K562 (cell line): ENCODE measurements at regions not wholly inside any gene's neighbourhood (a gene's known extent, or its start where the extent isn't known, plus 50 kb on each side); places are given as distances from the start of the nearest gene placed in this dataset.
A peak's percentile ranks its signal among the peaks of the same experiment; 100 is the strongest.

Experiments used
- ATAC-seq: fragments of 200-7000 bp; cut with Tn5 transposase; 3 replicates; pipeline ENCODE4 v1.9.1; 2020; ENCODE audit warnings: moderate library complexity
- BruUV-seq: library from RNA; stranded (reverse); fragments of 400-500 nt; replicated peaks from 2 replicates; lab custom pipeline; 2021; lab: Mats Ljungman, UMichigan
- CTCF ChIA-PET: fragments of 300-600 bp; formaldehyde crosslinking; extraction: SDS; loops from one replicate; lab custom pipeline; 2021; ENCODE audit warnings: low intra/inter-chr PET ratio; lab: Yijun Ruan, JAX
- POLR2A ChIA-PET: fragments of 300-600, 350-650 bp; sonication (Branson Sonifier 250); formaldehyde crosslinking; extraction: SDS; loops from one replicate; lab custom pipeline; 2021; ENCODE audit warnings: antibody characterized with exemption, inconsistent platforms; lab: Yijun Ruan, JAX
- DNase-seq, 4 experiments: peaks; one replicate each; pipeline versions ENCODE4 v3.0.0 to v3.0.0-alpha.2; 2011 to 2018; ENCODE audit warnings: low spot score in 3 of 4, mixed read lengths in 3 of 4; ENCODE audit errors: extremely low read depth in 1 of 4
- FAIRE-seq: peaks from 2 replicates; lab custom pipeline; 2011; peaks lifted over from hg19 to GRCh38; lab: Jason Lieb, UNC
- H2AFZ ChIP-seq: 2 replicates; pipeline ENCODE4 v1.6.0; 2011; ENCODE audit warnings: low read depth, low read length, control low read depth, inconsistent platforms
- H3K27ac ChIP-seq: fragments of 200-600 bp; 3 replicates; pipeline ENCODE4 v1.8.0; 2011; ENCODE audit warnings: low read depth, mild to moderate bottlenecking, control low read depth, inconsistent platforms, low read length, moderate library complexity, mixed read lengths; ENCODE audit errors: extremely low read depth
- H3K27me3 ChIP-seq, 2 experiments: fragments of 300-600 bp in 1 of 2; 2 replicates in 1 of 2; 3 replicates in 1 of 2; pipeline versions ENCODE4 v1.6.0 to v1.8.0; 2011; ENCODE audit warnings: inconsistent platforms in 2 of 2, low read length in 2 of 2, mild to moderate bottlenecking in 1 of 2, mixed read lengths in 1 of 2, moderate library complexity in 1 of 2; ENCODE audit not compliant: control insufficient read depth in 2 of 2, insufficient read depth in 2 of 2
- H3K36me3 ChIP-seq: fragments of 300-600 bp; 3 replicates; pipeline ENCODE4 v1.8.0; 2011; ENCODE audit warnings: mild to moderate bottlenecking, low read length, inconsistent platforms; ENCODE audit not compliant: control insufficient read depth, insufficient read depth
- H3K4me1 ChIP-seq, 2 experiments: fragments of 200-600 bp in 1 of 2; replicated peaks in 1 of 2; 2 replicates in 1 of 2; 3 replicates in 1 of 2; pipeline versions ENCODE4 v1.5.1 to v1.8.0; 2011; ENCODE audit warnings: inconsistent platforms in 2 of 2, low read length in 2 of 2, mild to moderate bottlenecking in 1 of 2, mixed read lengths in 1 of 2, moderate library complexity in 1 of 2; ENCODE audit not compliant: control insufficient read depth in 2 of 2, insufficient read depth in 2 of 2
- H3K4me2 ChIP-seq: 2 replicates; pipeline ENCODE4 v1.6.1; 2011; ENCODE audit warnings: low read length, control low read depth, inconsistent platforms, mixed read lengths; ENCODE audit not compliant: insufficient read depth
- H3K4me3 ChIP-seq: fragments of 200-600 bp; sonication (generic), shearing (Covaris generic); 2 replicates; pipeline ENCODE4 v1.5.1; 2016; ENCODE audit warnings: control low read depth, inconsistent platforms
- H3K79me2 ChIP-seq: fragments of 200-600 bp; 3 replicates; pipeline ENCODE4 v1.8.0; 2011; ENCODE audit warnings: low read length, inconsistent platforms; ENCODE audit not compliant: control insufficient read depth, insufficient read depth
- H3K9ac ChIP-seq, 2 experiments: 2 replicates each; pipeline versions ENCODE4 v1.6.0 to v1.6.1; 2011; ENCODE audit warnings: low read depth in 2 of 2, low read length in 2 of 2, control low read depth in 1 of 2, inconsistent platforms in 1 of 2, mild to moderate bottlenecking in 1 of 2, mixed read lengths in 1 of 2; ENCODE audit not compliant: insufficient read depth in 1 of 2
- H3K9me1 ChIP-seq: one replicate; pipeline ENCODE4 v1.6.0; 2011; ENCODE audit warnings: inconsistent platforms, mild to moderate bottlenecking, low read length, moderate library complexity; ENCODE audit not compliant: control insufficient read depth, insufficient read depth
- H3K9me3 ChIP-seq: replicated peaks from 2 replicates; pipeline ENCODE4 v1.5.1; 2011; ENCODE audit warnings: low read depth, low read length, inconsistent platforms; ENCODE audit not compliant: control insufficient read depth, insufficient read depth
- H4K20me1 ChIP-seq: replicated peaks from 2 replicates; pipeline ENCODE4 v1.6.1; 2011; ENCODE audit warnings: low read length, inconsistent platforms, mixed read lengths; ENCODE audit not compliant: control insufficient read depth, insufficient read depth
- ATF7 ChIP-seq: fragments of 450-650 bp; IDR thresholded peaks from 2 replicates; pipeline ENCODE4 v1.7.1; 2014; ENCODE audit warnings: mild to moderate bottlenecking, moderate library complexity
- CCNT2 ChIP-seq: IDR thresholded peaks from 2 replicates; pipeline ENCODE4 v1.6.1; 2011; ENCODE audit warnings: borderline replicate concordance, low read depth, mild to moderate bottlenecking, moderate library complexity, mixed read lengths, low read length; ENCODE audit not compliant: insufficient read length; ENCODE audit errors: extremely low read depth
- PURB ChIP-seq: sonication (generic); formaldehyde crosslinking; IDR thresholded peaks from 2 replicates; pipeline ENCODE4 v1.9.0; 2021; ENCODE audit warnings: low read depth, mild to moderate bottlenecking, missing genetic modification reagents
- RBM17 ChIP-seq: fragments of 200-400 bp; formaldehyde crosslinking; IDR thresholded peaks from 2 replicates; pipeline ENCODE4 v1.6.1; 2017; ENCODE audit warnings: low read depth, mild to moderate bottlenecking, low read length, borderline replicate concordance
- SREBF2 ChIP-seq: sonication (generic); formaldehyde crosslinking; IDR thresholded peaks from 2 replicates; pipeline ENCODE4 v1.4.0; 2020; ENCODE audit warnings: mild to moderate bottlenecking, missing genetic modification reagents
- ZNF253 ChIP-seq: fragments of 250-450 bp; sonication (Bioruptor Pico); conservative IDR thresholded peaks from 2 replicates; pipeline ENCODE4 v1.6.1; 2021; ENCODE audit warnings: mild to moderate bottlenecking
- WGBS: fragments of 100-300 bp; shearing (Covaris generic); methylation state at CpG from one replicate; pipeline ENCODE4 v1.1.6; 2016; ENCODE audit warnings: low coverage, mixed read lengths; ENCODE audit not compliant: insufficient coverage; ENCODE audit errors: missing lambda C conversion rate; 5-methylcytosine and 5-hydroxymethylcytosine counted together
- in situ Hi-C: fragments of 300-500 bp; cut with MboI; formaldehyde crosslinking; loops from 4 replicates; pipeline ENCODE4 v1.15.0; 2018; ENCODE audit warnings: inconsistent platforms, mixed read lengths
- intact Hi-C: fragments of 100-400 bp; cut with micrococcal nuclease; formaldehyde crosslinking; loops from 2 replicates; pipeline ENCODE4 v1.14.2; 2022
- TF ChIP-seq, protein P1 (sequence below): fragments of 450-650 bp; IDR thresholded peaks from 2 replicates; pipeline ENCODE4 v1.7.0; 2016; ENCODE audit warnings: borderline replicate concordance
- TF ChIP-seq, protein P2 (sequence below), 2 experiments: fragments of 150-350 bp in 1 of 2; IDR thresholded peaks; 2 replicates each; pipeline ENCODE4 v1.6.1; 2012 to 2016; ENCODE audit warnings: low read depth in 2 of 2, low read length in 2 of 2, mild to moderate bottlenecking in 1 of 2, moderate library complexity in 1 of 2
- TF ChIP-seq, protein P3 (sequence below), 2 experiments: fragments of 450-650 bp in 1 of 2; sonication (generic) in 1 of 2; formaldehyde crosslinking in 1 of 2; IDR thresholded peaks in 1 of 2; conservative IDR thresholded peaks in 1 of 2; 2 replicates each; pipeline versions ENCODE4 v1.6.1 to v1.8.1; 2016 to 2023; ENCODE audit warnings: mild to moderate bottlenecking in 2 of 2, moderate library complexity in 2 of 2, inconsistent platforms in 1 of 2, missing genetic modification reagents in 1 of 2
- TF ChIP-seq, protein P4 (sequence below), 2 experiments: IDR thresholded peaks in 1 of 2; conservative IDR thresholded peaks in 1 of 2; 2 replicates each; pipeline ENCODE4 v1.6.1; 2016; ENCODE audit warnings: low read depth in 2 of 2, mild to moderate bottlenecking in 1 of 2, missing compliant biosample characterization in 1 of 2, missing genetic modification characterization in 1 of 2, moderate library complexity in 1 of 2

DNA sequence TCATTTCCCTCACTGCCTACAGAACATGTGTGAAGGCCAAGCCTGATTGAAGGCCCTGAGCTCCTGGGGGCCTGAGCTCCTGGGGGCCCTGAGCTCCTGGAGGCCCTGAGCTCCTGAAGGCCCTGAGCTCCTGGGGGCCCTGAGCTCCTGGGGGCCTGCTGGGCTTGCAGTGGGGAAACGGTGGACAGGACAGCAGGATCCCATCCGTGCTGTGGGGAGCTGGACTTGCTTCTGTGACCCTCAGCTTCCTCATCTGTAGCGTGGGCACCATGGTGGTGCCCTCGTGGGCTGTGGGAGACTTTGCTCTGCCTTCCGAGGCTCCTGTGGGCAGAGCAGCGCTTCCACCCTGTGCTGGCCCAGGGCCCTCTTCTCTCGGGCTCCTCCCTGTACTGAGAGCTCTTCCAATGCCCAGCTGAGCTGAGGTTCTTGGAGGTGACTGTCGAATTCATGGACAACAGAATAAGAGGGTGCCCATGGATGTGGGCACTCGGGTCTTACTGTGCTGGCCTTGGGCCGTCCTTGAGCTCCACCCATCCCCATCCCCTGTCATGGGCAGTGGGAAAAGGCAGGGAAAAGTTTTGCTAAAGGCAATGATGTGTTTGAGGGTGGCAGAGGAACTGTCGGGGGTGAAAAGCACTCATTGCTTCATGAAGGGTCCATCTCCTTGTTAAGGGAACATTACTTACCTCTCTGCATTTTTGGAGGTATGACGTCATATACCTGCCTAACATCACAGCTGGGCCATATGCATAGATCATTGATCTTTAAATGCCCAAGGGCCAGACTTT, 786.7 kb downstream of the TBC1D22A start:
- DNase-seq (no peak), FAIRE-seq (no peak), ATAC-seq (no peak)
- no peak overlapping the region for H2AFZ ChIP-seq
- no peaks in the 10 kb centered on the region for H3K9me3 ChIP-seq
- no peak overlapping the region for H3K4me3 ChIP-seq
- in situ Hi-C loops: no loop called here
- no TSS peak for BruUV-seq
- no peaks in the 10 kb centered on the region for H4K20me1 ChIP-seq
- peaks cover 2 to 39% of the 10 kb centered on the region in 2 experiments; a peak in 4 of 5 replicates for H3K27me3 ChIP-seq
- intact Hi-C loops: no loop called here
- CTCF ChIA-PET: no interaction called here
- H3K27ac ChIP-seq: no peak overlapping the region
- H3K9me1 ChIP-seq: no peaks in the 10 kb centered on the region
- H3K4me1 ChIP-seq: no peaks in the 10 kb centered on the region
- no peaks in the 10 kb centered on the region for H3K36me3 ChIP-seq
- H3K9ac ChIP-seq: no peak overlapping the region
- WGBS: 0% methylated on average over 9 of the region's 12 CpGs
- H3K79me2 ChIP-seq: no peaks in the 10 kb centered on the region
- no peak overlapping the region for H3K4me2 ChIP-seq
- POLR2A ChIA-PET: no interaction called here
- TF ChIP-seq CCNT2 (no peak), ATF7 (peak; percentile 25; the same call in 1 of the 2 replicates), RBM17 (no peak), SREBF2 (no peak), PURB (CRISPR knock-in tag) (no peak), ZNF253 (CRISPR knock-in tag) (no peak)
- TF ChIP-seq, protein P1, sequence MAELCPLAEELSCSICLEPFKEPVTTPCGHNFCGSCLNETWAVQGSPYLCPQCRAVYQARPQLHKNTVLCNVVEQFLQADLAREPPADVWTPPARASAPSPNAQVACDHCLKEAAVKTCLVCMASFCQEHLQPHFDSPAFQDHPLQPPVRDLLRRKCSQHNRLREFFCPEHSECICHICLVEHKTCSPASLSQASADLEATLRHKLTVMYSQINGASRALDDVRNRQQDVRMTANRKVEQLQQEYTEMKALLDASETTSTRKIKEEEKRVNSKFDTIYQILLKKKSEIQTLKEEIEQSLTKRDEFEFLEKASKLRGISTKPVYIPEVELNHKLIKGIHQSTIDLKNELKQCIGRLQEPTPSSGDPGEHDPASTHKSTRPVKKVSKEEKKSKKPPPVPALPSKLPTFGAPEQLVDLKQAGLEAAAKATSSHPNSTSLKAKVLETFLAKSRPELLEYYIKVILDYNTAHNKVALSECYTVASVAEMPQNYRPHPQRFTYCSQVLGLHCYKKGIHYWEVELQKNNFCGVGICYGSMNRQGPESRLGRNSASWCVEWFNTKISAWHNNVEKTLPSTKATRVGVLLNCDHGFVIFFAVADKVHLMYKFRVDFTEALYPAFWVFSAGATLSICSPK: no peak
- TF ChIP-seq, protein P2, sequence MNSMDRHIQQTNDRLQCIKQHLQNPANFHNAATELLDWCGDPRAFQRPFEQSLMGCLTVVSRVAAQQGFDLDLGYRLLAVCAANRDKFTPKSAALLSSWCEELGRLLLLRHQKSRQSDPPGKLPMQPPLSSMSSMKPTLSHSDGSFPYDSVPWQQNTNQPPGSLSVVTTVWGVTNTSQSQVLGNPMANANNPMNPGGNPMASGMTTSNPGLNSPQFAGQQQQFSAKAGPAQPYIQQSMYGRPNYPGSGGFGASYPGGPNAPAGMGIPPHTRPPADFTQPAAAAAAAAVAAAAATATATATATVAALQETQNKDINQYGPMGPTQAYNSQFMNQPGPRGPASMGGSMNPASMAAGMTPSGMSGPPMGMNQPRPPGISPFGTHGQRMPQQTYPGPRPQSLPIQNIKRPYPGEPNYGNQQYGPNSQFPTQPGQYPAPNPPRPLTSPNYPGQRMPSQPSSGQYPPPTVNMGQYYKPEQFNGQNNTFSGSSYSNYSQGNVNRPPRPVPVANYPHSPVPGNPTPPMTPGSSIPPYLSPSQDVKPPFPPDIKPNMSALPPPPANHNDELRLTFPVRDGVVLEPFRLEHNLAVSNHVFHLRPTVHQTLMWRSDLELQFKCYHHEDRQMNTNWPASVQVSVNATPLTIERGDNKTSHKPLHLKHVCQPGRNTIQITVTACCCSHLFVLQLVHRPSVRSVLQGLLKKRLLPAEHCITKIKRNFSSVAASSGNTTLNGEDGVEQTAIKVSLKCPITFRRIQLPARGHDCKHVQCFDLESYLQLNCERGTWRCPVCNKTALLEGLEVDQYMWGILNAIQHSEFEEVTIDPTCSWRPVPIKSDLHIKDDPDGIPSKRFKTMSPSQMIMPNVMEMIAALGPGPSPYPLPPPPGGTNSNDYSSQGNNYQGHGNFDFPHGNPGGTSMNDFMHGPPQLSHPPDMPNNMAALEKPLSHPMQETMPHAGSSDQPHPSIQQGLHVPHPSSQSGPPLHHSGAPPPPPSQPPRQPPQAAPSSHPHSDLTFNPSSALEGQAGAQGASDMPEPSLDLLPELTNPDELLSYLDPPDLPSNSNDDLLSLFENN (IDR thresholded peaks at IDR 0.05; ENCODE audit: low read depth in 2 of 2, low read length in 2 of 2): no peak
- TF ChIP-seq, protein P3, sequence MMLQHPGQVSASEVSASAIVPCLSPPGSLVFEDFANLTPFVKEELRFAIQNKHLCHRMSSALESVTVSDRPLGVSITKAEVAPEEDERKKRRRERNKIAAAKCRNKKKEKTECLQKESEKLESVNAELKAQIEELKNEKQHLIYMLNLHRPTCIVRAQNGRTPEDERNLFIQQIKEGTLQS (IDR thresholded peaks at IDR 0.05): peak; percentile 43
- TF ChIP-seq, protein P3 (CRISPR knock-in tag; conservative IDR thresholded peaks at IDR 0.05): no peak
- TF ChIP-seq, protein P4, sequence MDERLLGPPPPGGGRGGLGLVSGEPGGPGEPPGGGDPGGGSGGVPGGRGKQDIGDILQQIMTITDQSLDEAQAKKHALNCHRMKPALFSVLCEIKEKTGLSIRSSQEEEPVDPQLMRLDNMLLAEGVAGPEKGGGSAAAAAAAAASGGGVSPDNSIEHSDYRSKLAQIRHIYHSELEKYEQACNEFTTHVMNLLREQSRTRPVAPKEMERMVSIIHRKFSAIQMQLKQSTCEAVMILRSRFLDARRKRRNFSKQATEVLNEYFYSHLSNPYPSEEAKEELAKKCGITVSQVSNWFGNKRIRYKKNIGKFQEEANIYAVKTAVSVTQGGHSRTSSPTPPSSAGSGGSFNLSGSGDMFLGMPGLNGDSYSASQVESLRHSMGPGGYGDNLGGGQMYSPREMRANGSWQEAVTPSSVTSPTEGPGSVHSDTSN (CRISPR knock-in tag; IDR thresholded peaks at IDR 0.05; ENCODE audit: low read depth): no peak
- TF ChIP-seq, protein P4 (tag; conservative IDR thresholded peaks at IDR 0.05; ENCODE audit: low read depth): no peak
